Calu3 (cell line): ENCODE measurements at regions not wholly inside any gene's neighbourhood (a gene's known extent, or its start where the extent isn't known, plus 50 kb on each side); places are given as distances from the start of the nearest gene placed in this dataset.

Experiments used
- BruUV-seq: library from RNA; stranded (reverse); fragments of 400-500 nt; replicated peaks from 2 replicates; lab custom pipeline; 2021; lab: Mats Ljungman, UMichigan
- CTCF ChIA-PET: fragments of 300-600 bp; sonication (Branson Sonifier 250); formaldehyde crosslinking; loops from one replicate; lab custom pipeline; 2022; ENCODE audit warnings: antibody characterized with exemption; lab: Charles Lee
- DNase-seq: peaks from one replicate; pipeline ENCODE4 v3.0.0; 2022
- H3K27ac Mint-ChIP-seq: one replicate; pipeline ENCODE4 v1.8.0; 2022; ENCODE audit warnings: mixed read lengths; ENCODE audit not compliant: unreplicated experiment
- H3K27me3 Mint-ChIP-seq: one replicate; pipeline ENCODE4 v1.8.0; 2022; ENCODE audit warnings: mixed read lengths; ENCODE audit not compliant: unreplicated experiment
- H3K36me3 Mint-ChIP-seq: one replicate; pipeline ENCODE4 v1.8.0; 2022; ENCODE audit warnings: mild to moderate bottlenecking, moderate library complexity, mixed read lengths; ENCODE audit not compliant: insufficient read depth, unreplicated experiment
- H3K4me1 Mint-ChIP-seq: one replicate; pipeline ENCODE4 v1.8.0; 2022; ENCODE audit warnings: mild to moderate bottlenecking, low read depth, mixed read lengths; ENCODE audit not compliant: unreplicated experiment
- H3K4me3 Mint-ChIP-seq: one replicate; pipeline ENCODE4 v1.8.0; 2022; ENCODE audit warnings: mild to moderate bottlenecking, low read depth, moderate library complexity, mixed read lengths; ENCODE audit not compliant: unreplicated experiment
- H3K9me3 Mint-ChIP-seq: one replicate; pipeline ENCODE4 v1.8.0; 2022; ENCODE audit warnings: low read depth, mixed read lengths; ENCODE audit not compliant: unreplicated experiment
- intact Hi-C: fragments of 100-400 bp; cut with micrococcal nuclease; formaldehyde crosslinking; loops from one replicate; pipeline ENCODE4 v1.10.0; 2022; ENCODE audit not compliant: unreplicated experiment
- TF ChIP-seq, protein P1 (sequence below): fragments of 200-600 bp; IDR thresholded peaks from one replicate; pipeline ENCODE4 v1.8.0; 2022; ENCODE audit warnings: antibody characterized with exemption; ENCODE audit not compliant: unreplicated experiment

DNA sequence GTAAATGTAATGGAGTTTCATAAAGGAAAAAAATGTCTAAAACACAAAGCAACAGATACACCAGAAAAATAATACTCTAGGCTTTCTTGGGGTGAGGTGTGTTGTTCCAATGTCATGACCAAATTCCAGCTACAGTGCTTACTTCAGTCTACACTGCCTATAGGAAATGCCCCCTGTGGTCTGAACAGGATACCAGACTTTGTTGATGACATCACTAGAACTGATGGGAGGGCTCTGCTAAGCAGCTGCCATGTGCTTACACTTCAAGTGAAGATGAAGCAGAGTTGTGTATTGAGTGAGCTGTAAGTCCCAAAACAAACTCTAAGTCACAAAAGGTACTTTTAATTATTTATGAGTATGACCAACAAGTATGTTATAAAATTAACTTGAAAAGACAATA, 456.1 kb upstream of the IL12A start:
- H3K27me3 Mint-ChIP-seq: peaks cover 15% of the 10 kb centered on the region
- no peaks in the 10 kb centered on the region for H3K9me3 Mint-ChIP-seq
- no peaks in the 10 kb centered on the region for H3K36me3 Mint-ChIP-seq

DNA sequence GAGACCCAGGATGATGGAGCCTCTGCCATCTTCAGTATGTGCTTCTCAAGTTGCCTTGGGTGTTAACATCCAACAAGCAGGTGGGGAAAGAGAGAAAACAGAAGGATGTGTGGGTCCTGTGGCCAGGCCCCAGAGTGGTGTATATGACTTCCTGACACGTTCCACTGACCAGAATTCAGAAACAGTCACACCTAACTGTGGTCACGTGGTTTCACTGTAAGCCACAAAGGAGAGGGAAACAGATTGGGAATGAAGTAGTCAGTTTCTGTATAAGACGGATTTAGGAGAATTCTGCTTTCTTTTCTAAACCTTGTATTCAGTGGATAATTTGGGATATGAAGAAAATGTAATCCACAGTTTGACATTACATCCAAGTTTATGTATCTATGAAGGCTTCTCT, 454.1 kb upstream of the IL12A start:
- Mint-ChIP-seq H3K9me3 (no peaks in the 10 kb centered on the region), H3K4me3 (no peak overlapping the region), H3K4me1 (no peaks in the 10 kb centered on the region), H3K27me3 (peaks cover 15% of the 10 kb centered on the region), H3K27ac (no peak overlapping the region), H3K36me3 (no peaks in the 10 kb centered on the region)
- TF ChIP-seq, protein P1, sequence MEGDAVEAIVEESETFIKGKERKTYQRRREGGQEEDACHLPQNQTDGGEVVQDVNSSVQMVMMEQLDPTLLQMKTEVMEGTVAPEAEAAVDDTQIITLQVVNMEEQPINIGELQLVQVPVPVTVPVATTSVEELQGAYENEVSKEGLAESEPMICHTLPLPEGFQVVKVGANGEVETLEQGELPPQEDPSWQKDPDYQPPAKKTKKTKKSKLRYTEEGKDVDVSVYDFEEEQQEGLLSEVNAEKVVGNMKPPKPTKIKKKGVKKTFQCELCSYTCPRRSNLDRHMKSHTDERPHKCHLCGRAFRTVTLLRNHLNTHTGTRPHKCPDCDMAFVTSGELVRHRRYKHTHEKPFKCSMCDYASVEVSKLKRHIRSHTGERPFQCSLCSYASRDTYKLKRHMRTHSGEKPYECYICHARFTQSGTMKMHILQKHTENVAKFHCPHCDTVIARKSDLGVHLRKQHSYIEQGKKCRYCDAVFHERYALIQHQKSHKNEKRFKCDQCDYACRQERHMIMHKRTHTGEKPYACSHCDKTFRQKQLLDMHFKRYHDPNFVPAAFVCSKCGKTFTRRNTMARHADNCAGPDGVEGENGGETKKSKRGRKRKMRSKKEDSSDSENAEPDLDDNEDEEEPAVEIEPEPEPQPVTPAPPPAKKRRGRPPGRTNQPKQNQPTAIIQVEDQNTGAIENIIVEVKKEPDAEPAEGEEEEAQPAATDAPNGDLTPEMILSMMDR: no peak
- no peak for DNase-seq
- no TSS peak for BruUV-seq
- CTCF ChIA-PET: no interaction called here
- intact Hi-C loops: no loop called here

More for the DNA sequence above, 456.1 kb upstream of the IL12A start:
- TF ChIP-seq, protein P1: no peak
- Mint-ChIP-seq H3K4me3 (no peak overlapping the region), H3K4me1 (no peaks in the 10 kb centered on the region), H3K27ac (no peak overlapping the region)
- intact Hi-C loops: no loop called here
- DNase-seq: no peak
- BruUV-seq: no TSS peak
- CTCF ChIA-PET: interaction anchor here (0.6 kb wide), 1 partner anchor 21 kb away, joined by 6 read pairs; no protein-coding TSS in a partner anchor

DNA sequence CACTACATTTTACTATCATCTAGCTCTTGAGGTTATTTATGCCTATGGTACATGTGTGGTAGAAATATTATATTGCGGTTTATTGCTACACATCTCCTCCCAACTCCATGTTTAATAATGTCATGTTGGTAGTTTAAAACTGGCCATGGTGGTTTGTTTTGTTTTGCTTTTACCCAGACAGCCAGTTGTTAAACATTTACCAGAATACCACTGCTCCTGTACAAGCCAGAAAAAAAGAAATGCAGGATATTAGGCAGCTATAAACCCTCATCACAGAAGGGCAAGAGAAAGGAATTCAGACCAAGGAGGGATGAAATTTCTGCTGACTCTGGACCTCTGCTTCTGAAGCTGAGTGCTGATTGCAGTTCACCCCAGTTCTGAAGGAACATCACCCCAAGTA, 451.8 kb upstream of the IL12A start:
- DNase-seq: no peak

DNA sequence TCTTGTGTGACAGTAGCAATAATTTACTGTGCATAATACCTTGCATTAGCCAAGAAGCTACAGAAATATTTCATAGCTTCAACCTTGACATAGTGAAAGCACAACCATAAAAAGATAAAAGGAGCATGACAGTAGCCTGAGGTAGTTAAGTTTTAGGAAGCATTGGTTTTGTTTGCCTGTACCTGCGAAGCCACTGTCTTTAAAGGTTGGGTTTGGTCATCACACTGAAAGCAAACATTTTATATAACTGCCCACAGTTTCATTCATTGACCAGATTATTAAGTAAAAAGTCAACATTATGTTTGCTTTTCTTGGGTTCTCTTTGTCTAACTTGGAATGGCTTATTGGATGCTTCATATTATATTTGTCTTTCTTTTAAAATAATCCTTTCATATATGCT, 450.1 kb upstream of the IL12A start:
- no peaks in the 10 kb centered on the region for H3K4me1 Mint-ChIP-seq
- CTCF ChIA-PET: no interaction called here
- H3K9me3 Mint-ChIP-seq: no peaks in the 10 kb centered on the region

More for the DNA sequence above, 451.8 kb upstream of the IL12A start:
- no TSS peak for BruUV-seq
- Mint-ChIP-seq H3K36me3 (no peaks in the 10 kb centered on the region), H3K9me3 (no peaks in the 10 kb centered on the region), H3K27ac (no peak overlapping the region), H3K4me1 (no peaks in the 10 kb centered on the region), H3K4me3 (no peak overlapping the region), H3K27me3 (no peaks in the 10 kb centered on the region)
- TF ChIP-seq, protein P1: no peak
- CTCF ChIA-PET: interaction anchor here (0.6 kb wide), 1 partner anchor 17 kb away, joined by 3 read pairs; no protein-coding TSS in a partner anchor
- intact Hi-C loops: no loop called here

More for the DNA sequence above, 450.1 kb upstream of the IL12A start:
- TF ChIP-seq, protein P1: no peak
- H3K27me3 Mint-ChIP-seq: no peaks in the 10 kb centered on the region
- intact Hi-C loops: no loop called here
- BruUV-seq: no TSS peak
- no peak overlapping the region for H3K4me3 Mint-ChIP-seq
- H3K27ac Mint-ChIP-seq: no peak overlapping the region
- H3K36me3 Mint-ChIP-seq: no peaks in the 10 kb centered on the region
- DNase-seq: no peak
